Panc1 (cell line): ENCODE measurements at regions not wholly inside any gene's neighbourhood (a gene's known extent, or its start where the extent isn't known, plus 50 kb on each side); places are given as distances from the start of the nearest gene placed in this dataset.

Source experiments
- ATAC-seq: fragments of 200-7000 bp; cut with Tn5 transposase; 2 replicates; pipeline ENCODE4 v1.9.1; 2020; ENCODE audit warnings: mild to moderate bottlenecking, moderate library complexity
- BruUV-seq: library from RNA; stranded (reverse); fragments of 400-500 nt; replicated peaks from 2 replicates; lab custom pipeline; 2021; lab: Mats Ljungman, UMichigan
- CTCF ChIA-PET: fragments of 300-600 bp; sonication (Branson Sonifier 250); formaldehyde crosslinking; loops from one replicate; lab custom pipeline; 2022; ENCODE audit warnings: antibody characterized with exemption; lab: Charles Lee
- POLR2A ChIA-PET: fragments of 300-600 bp; sonication (Branson Sonifier 250); formaldehyde crosslinking; loops from one replicate; lab custom pipeline; 2022; ENCODE audit warnings: antibody characterized with exemption; lab: Charles Lee
- DNase-seq: peaks from one replicate; pipeline ENCODE4 v3.0.0-alpha.2; 2010; ENCODE audit warnings: low read depth, low spot score
- H3K27ac ChIP-seq: 2 replicates; pipeline ENCODE4 v1.5.1; 2011; ENCODE audit warnings: mild to moderate bottlenecking, low read length, inconsistent platforms
- H3K27me3 ChIP-seq: fragments of 200-500 bp; sonication (Bioruptor generic); 2 replicates; pipeline ENCODE4 v1.6.0; 2014; ENCODE audit warnings: low read length, inconsistent platforms; ENCODE audit not compliant: control insufficient read depth, insufficient read depth
- H3K36me3 ChIP-seq: fragments of 200-500 bp; sonication (Bioruptor generic); 2 replicates; pipeline ENCODE4 v1.5.1; 2014; ENCODE audit warnings: inconsistent platforms, mild to moderate bottlenecking, low read length, moderate library complexity; ENCODE audit not compliant: control insufficient read depth, insufficient read depth
- H3K4me1 ChIP-seq: 2 replicates; pipeline ENCODE4 v1.5.1; 2011; ENCODE audit warnings: inconsistent platforms, mild to moderate bottlenecking, low read length, moderate library complexity; ENCODE audit not compliant: control insufficient read depth, insufficient read depth
- H3K4me3 ChIP-seq, 2 experiments: 2 replicates each; pipeline ENCODE4 v1.5.1; 2011 to 2012; ENCODE audit warnings: low read depth in 2 of 2, low read length in 2 of 2, mild to moderate bottlenecking in 2 of 2, inconsistent platforms in 1 of 2, moderate library complexity in 1 of 2
- H3K9me3 ChIP-seq: fragments of 200-500 bp; sonication (Bioruptor generic); 2 replicates; pipeline ENCODE4 v1.5.1; 2014; ENCODE audit warnings: low read depth, mild to moderate bottlenecking, inconsistent platforms, low read length, moderate library complexity; ENCODE audit not compliant: control insufficient read depth, insufficient read depth
- CTCF ChIP-seq: fragments of 450-650 bp; IDR thresholded peaks from 2 replicates; pipeline ENCODE4 v1.5.1; 2017; ENCODE audit warnings: mild to moderate bottlenecking
- POLR2AphosphoS5 ChIP-seq: IDR thresholded peaks from 2 replicates; pipeline ENCODE4 v1.6.1; 2012; ENCODE audit warnings: mild to moderate bottlenecking, low read depth, low read length, moderate library complexity
- REST ChIP-seq, 2 experiments: IDR thresholded peaks; 2 replicates each; pipeline ENCODE4 v1.6.1; 2011 to 2012; ENCODE audit warnings: low read depth in 2 of 2, control low read depth in 1 of 2, low read length in 1 of 2, mild to moderate bottlenecking in 1 of 2, moderate library complexity in 1 of 2; ENCODE audit not compliant: insufficient read depth in 1 of 2
- SIN3A ChIP-seq: IDR thresholded peaks from 2 replicates; pipeline ENCODE4 v1.6.1; 2012; ENCODE audit warnings: low read depth, mild to moderate bottlenecking, low read length, moderate library complexity, borderline replicate concordance; ENCODE audit not compliant: insufficient read depth
- TCF7L2 ChIP-seq: IDR thresholded peaks from 2 replicates; pipeline ENCODE4 v1.6.1; 2011; ENCODE audit warnings: mild to moderate bottlenecking, low read depth, low read length, inconsistent platforms
- in situ Hi-C: cut with HindIII; loops from 2 replicates; pipeline ENCODE4 v1.10.0; 2016; ENCODE audit warnings: low sequenced_read_pairs, low pct_unique_long_range_greater_than_20kb
- intact Hi-C: fragments of 100-400 bp; cut with micrococcal nuclease; formaldehyde crosslinking; loops from one replicate; pipeline ENCODE4 v1.10.0; 2022; ENCODE audit not compliant: unreplicated experiment

DNA sequence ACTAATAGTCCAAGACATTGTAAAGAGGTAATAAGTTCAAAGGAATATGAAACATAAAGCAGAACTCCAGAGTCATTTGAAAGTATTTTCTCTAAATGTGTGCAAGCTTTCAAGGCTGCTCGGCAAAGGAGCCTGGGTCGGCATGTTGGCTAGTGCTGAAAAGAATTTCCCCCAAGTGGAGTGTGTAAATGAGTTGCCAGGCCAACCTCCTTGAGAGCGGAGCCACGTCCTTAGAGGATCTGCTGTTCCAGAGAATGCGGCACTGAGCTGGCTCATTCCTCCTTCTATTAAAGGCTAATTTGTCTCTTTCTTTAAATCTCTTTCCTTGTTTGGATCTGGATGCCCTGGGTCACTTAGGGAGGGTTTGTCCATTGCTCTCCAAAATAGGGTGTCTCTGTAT lies 127.5 kb downstream of the RDH14 start:
- no peaks in the 10 kb centered on the region for H3K36me3 ChIP-seq
- intact Hi-C loops: no loop called here
- CTCF ChIA-PET: no interaction called here

DNA sequence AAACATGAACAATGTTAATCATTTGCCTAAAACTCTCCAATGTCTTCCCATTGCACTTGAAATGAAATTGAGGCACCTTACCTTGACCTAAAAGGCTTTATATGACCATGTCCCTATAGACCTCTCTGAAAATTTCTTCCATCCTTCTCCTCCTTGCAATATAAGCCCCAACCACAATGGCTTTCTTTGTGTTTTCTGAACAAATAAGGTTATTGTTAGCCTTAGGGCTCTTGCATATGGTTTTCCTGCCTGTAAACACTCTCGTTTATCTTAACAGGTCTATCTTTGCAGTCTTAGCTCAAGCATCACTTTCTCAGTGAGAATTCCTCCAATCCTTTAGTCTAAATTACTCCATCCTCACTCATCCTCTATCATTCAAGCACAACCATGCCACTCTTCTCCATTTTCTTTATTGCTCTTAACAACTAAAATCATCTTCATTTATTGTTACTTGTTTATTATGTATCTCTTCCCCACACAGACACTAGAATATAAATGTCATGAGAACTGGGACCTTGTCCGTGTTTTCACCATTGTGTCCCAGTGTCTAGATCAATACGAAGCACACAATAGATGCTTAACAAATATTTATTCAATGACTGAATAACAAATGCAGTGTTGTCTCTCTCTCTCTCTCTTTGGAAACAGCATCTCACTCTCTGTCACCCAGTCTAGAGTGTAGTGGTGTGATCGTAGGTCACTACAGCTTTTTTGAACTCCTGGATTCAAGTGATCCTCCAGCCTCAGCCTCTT lies 129.3 kb downstream of the RDH14 start:
- intact Hi-C loops: no loop called here
- no peak overlapping the region for H3K27ac ChIP-seq
- no TSS peak for BruUV-seq

More for the DNA sequence above, 127.5 kb downstream of the RDH14 start:
- DNase-seq (no peak), ATAC-seq (no peak)
- H3K4me1 ChIP-seq: no peaks in the 10 kb centered on the region
- in situ Hi-C loops: no loop called here
- H3K27ac ChIP-seq: no peak overlapping the region
- BruUV-seq: no TSS peak
- H3K9me3 ChIP-seq: no peaks in the 10 kb centered on the region
- no peaks in the 10 kb centered on the region for H3K27me3 ChIP-seq
- POLR2A ChIA-PET: no interaction called here
- H3K4me3 ChIP-seq: no peak overlapping the region
- TF ChIP-seq SIN3A (no peak), POLR2AphosphoS5 (no peak), TCF7L2 (no peak), CTCF (no peak), REST (IDR thresholded peaks at IDR 0.05; ENCODE audit: insufficient read depth in 1 of 2, low read depth in 2 of 2, low read length in 1 of 2) (no peak)

More for the DNA sequence above, 129.3 kb downstream of the RDH14 start:
- no peaks in the 10 kb centered on the region for H3K4me1 ChIP-seq
- TF ChIP-seq CTCF (no peak), TCF7L2 (no peak), REST (IDR thresholded peaks at IDR 0.05; ENCODE audit: insufficient read depth in 1 of 2, low read depth in 2 of 2, low read length in 1 of 2) (no peak), SIN3A (no peak), POLR2AphosphoS5 (no peak)
- ChIA-PET POLR2A (no interaction called here), CTCF (no interaction called here)
- H3K9me3 ChIP-seq: no peaks in the 10 kb centered on the region
- ATAC-seq (no peak), DNase-seq (no peak)
- H3K4me3 ChIP-seq: no peak overlapping the region
- no peaks in the 10 kb centered on the region for H3K36me3 ChIP-seq
- in situ Hi-C loops: no loop called here
- no peaks in the 10 kb centered on the region for H3K27me3 ChIP-seq
